ENCODE measurements at regions not wholly inside any gene's neighbourhood (a gene's known extent, or its start where the extent isn't known, plus 50 kb on each side); places are given as distances from the start of the nearest gene placed in this dataset.

DNA sequence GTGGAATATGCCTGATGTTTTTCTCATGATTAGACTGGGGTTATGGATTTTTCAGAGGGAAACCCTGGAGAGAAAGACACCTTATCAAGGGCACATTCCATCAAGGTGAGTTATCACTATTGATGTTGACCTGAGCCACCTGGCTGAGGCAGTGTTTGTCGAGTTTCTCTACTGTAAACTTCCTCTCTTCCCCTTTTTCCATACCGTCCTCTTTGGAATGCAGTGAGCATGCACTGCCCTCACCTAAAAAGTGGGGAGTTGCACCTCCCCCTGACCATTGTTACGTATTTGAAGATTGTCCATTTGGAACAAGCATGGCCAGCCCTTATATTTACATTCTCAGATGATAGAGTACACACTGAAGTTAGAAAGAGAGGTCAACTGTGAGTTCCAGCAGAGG is 53.9 kb upstream of the PWP1 start (continued):
- TF ChIP-seq, protein P1, sequence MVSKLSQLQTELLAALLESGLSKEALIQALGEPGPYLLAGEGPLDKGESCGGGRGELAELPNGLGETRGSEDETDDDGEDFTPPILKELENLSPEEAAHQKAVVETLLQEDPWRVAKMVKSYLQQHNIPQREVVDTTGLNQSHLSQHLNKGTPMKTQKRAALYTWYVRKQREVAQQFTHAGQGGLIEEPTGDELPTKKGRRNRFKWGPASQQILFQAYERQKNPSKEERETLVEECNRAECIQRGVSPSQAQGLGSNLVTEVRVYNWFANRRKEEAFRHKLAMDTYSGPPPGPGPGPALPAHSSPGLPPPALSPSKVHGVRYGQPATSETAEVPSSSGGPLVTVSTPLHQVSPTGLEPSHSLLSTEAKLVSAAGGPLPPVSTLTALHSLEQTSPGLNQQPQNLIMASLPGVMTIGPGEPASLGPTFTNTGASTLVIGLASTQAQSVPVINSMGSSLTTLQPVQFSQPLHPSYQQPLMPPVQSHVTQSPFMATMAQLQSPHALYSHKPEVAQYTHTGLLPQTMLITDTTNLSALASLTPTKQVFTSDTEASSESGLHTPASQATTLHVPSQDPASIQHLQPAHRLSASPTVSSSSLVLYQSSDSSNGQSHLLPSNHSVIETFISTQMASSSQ (IDR thresholded peaks at IDR 0.05; ENCODE audit: low read depth), result no peak
- TF ChIP-seq, protein P1 (CRISPR knock-in tag; IDR thresholded peaks at IDR 0.05; ENCODE audit: borderline replicate concordance), result no peak
- no peak for TF ChIP-seq ZNF484 (CRISPR knock-in tag; IDR thresholded peaks at IDR 0.05; ENCODE audit: borderline replicate concordance, low read depth)
- TF ChIP-seq ZNF318 (CRISPR knock-in tag; IDR thresholded peaks at IDR 0.05), result no peak
- peak; percentile 91 for TF ChIP-seq ZEB1 (IDR thresholded peaks at IDR 0.05; ENCODE audit: insufficient replicate concordance, low read depth)
- TF ChIP-seq SP5 (CRISPR knock-in tag; IDR thresholded peaks at IDR 0.05; ENCODE audit: borderline replicate concordance, low read depth), result peak; percentile 45; the same call in 1 of the 2 replicates
- no peak for TF ChIP-seq ZNF296 (CRISPR knock-in tag; conservative IDR thresholded peaks at IDR 0.05)
